ENCODE measurements at regions not wholly inside any gene's neighbourhood (a gene's known extent, or its start where the extent isn't known, plus 50 kb on each side); places are given as distances from the start of the nearest gene placed in this dataset.

DNA sequence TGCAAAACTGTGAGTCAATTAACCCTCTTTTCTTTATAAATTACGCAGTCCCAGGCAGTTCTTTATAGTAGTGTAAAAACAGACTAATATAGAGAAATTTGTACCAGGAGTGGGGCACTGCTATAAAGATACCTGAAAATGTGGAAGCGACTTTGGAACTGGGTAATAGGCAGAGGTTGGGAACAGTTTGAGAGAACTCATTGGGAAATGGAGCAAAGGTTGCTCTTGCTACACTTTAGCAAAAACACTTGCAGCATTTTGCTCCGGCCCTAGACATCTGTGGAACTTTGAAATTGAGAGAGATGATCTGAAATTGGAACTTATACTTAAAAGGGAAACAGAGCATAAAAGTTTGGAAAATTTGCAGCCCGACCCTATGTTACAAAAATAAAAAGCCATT lies 810.9 kb downstream of the LTN1 start:
- H3K4me3 Mint-ChIP-seq: no peak overlapping the region
- Histone ChIP-seq H2AFZ (replicated peaks) (no peak overlapping the region), H3K9me3 (ENCODE audit: low read depth) (no peaks in the 10 kb centered on the region), H3F3A (ENCODE audit: low read depth) (no peaks in the 10 kb centered on the region), H3K79me2 (ENCODE audit: low read depth) (no peaks in the 10 kb centered on the region), H3K9ac (no peak overlapping the region), H3K4me3 (no peak overlapping the region), H3K4me1 (no peaks in the 10 kb centered on the region), H3K36me3 (no peaks in the 10 kb centered on the region), H3K4me2 (no peak overlapping the region), H3K27me3 (no peaks in the 10 kb centered on the region), H4K20me1 (ENCODE audit: low read depth) (no peaks in the 10 kb centered on the region), H3K27ac (no peak overlapping the region)
- DNase-seq (ENCODE audit: low spot score): no peak
- H3K36me3 Mint-ChIP-seq: no peaks in the 10 kb centered on the region
- no peaks in the 10 kb centered on the region for H3K27me3 Mint-ChIP-seq (ENCODE audit: insufficient read depth, low read depth)
- no peak overlapping the region for H3K27ac Mint-ChIP-seq
- peaks cover 6% of the 10 kb centered on the region for H3K9me3 Mint-ChIP-seq
- TF ChIP-seq EZH2phosphoT487 (IDR thresholded peaks at IDR 0.05) (no peak), EZH2 (IDR thresholded peaks at IDR 0.05) (no peak)
- TF ChIP-seq, protein P1, sequence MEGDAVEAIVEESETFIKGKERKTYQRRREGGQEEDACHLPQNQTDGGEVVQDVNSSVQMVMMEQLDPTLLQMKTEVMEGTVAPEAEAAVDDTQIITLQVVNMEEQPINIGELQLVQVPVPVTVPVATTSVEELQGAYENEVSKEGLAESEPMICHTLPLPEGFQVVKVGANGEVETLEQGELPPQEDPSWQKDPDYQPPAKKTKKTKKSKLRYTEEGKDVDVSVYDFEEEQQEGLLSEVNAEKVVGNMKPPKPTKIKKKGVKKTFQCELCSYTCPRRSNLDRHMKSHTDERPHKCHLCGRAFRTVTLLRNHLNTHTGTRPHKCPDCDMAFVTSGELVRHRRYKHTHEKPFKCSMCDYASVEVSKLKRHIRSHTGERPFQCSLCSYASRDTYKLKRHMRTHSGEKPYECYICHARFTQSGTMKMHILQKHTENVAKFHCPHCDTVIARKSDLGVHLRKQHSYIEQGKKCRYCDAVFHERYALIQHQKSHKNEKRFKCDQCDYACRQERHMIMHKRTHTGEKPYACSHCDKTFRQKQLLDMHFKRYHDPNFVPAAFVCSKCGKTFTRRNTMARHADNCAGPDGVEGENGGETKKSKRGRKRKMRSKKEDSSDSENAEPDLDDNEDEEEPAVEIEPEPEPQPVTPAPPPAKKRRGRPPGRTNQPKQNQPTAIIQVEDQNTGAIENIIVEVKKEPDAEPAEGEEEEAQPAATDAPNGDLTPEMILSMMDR (IDR thresholded peaks at IDR 0.05): no peak
- H3K4me1 Mint-ChIP-seq: no peaks in the 10 kb centered on the region

DNA sequence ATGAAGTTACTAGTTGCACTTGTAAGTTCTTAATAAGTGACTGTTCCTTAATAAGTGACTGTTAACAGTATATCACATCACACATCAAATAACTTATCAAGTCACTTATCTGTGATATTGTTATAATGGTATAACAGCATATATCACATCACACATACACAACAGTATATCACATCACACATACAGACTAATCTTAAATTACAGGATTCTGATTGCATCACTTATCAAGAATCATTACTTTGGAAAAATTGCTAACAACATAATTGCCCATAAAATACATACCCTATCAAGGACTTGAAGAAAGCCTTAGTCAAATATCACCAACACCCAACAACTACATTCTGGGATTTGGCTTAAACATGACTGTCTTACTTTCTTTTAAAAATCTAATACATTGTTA lies 813.5 kb downstream of the LTN1 start:
- Histone ChIP-seq H2AFZ (replicated peaks) (no peak overlapping the region), H3K79me2 (ENCODE audit: low read depth) (no peaks in the 10 kb centered on the region), H3K9me3 (ENCODE audit: low read depth) (no peaks in the 10 kb centered on the region), H3K4me1 (no peaks in the 10 kb centered on the region), H4K20me1 (ENCODE audit: low read depth) (no peaks in the 10 kb centered on the region), H3K9ac (no peak overlapping the region), H3K4me2 (no peak overlapping the region), H3K27me3 (no peaks in the 10 kb centered on the region), H3F3A (ENCODE audit: low read depth) (no peaks in the 10 kb centered on the region), H3K27ac (no peak overlapping the region), H3K36me3 (no peaks in the 10 kb centered on the region), H3K4me3 (no peak overlapping the region)
- Mint-ChIP-seq H3K27ac (no peak overlapping the region), H3K27me3 (ENCODE audit: insufficient read depth, low read depth) (no peaks in the 10 kb centered on the region), H3K4me1 (no peaks in the 10 kb centered on the region), H3K4me3 (no peak overlapping the region), H3K36me3 (no peaks in the 10 kb centered on the region), H3K9me3 (peaks cover 6% of the 10 kb centered on the region)
- no peak for DNase-seq (ENCODE audit: low spot score)
- TF ChIP-seq EZH2phosphoT487 (IDR thresholded peaks at IDR 0.05) (no peak), EZH2 (IDR thresholded peaks at IDR 0.05) (no peak)
- TF ChIP-seq, protein P1 (IDR thresholded peaks at IDR 0.05): no peak

DNA sequence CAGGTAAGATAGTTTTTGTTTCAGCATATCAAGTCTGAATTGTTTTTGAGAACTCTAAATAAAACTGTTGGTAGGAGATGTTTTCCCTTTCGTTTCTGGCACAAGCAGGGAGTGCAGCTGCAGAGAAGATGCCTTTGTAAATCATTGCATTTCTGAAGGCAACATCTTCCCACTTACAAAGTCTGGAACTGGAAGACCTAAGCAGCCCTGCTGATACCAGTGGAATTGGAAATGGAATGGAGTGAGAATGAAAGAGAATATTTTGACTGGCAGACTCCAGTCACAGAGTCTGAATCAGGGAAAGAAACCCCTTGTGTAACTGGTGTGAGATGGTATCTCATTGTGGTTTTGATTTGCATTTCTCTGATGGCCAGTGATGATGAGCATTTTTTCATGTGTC lies 815.6 kb downstream of the LTN1 start:
- Histone ChIP-seq H3K4me1 (no peaks in the 10 kb centered on the region), H3K9ac (no peak overlapping the region), H3K27me3 (no peaks in the 10 kb centered on the region), H3F3A (ENCODE audit: low read depth) (no peaks in the 10 kb centered on the region), H4K20me1 (ENCODE audit: low read depth) (no peaks in the 10 kb centered on the region), H3K9me3 (ENCODE audit: low read depth) (no peaks in the 10 kb centered on the region), H3K4me3 (no peak overlapping the region), H3K4me2 (no peak overlapping the region), H3K36me3 (no peaks in the 10 kb centered on the region), H3K27ac (no peak overlapping the region), H2AFZ (replicated peaks) (no peak overlapping the region), H3K79me2 (ENCODE audit: low read depth) (no peaks in the 10 kb centered on the region)
- TF ChIP-seq, protein P1 (IDR thresholded peaks at IDR 0.05): no peak
- H3K4me3 Mint-ChIP-seq: no peak overlapping the region
- H3K27ac Mint-ChIP-seq: no peak overlapping the region
- H3K9me3 Mint-ChIP-seq: no peaks in the 10 kb centered on the region
- no peak for DNase-seq (ENCODE audit: low spot score)
- H3K4me1 Mint-ChIP-seq: no peaks in the 10 kb centered on the region
- H3K36me3 Mint-ChIP-seq: no peaks in the 10 kb centered on the region
- H3K27me3 Mint-ChIP-seq (ENCODE audit: insufficient read depth, low read depth): no peaks in the 10 kb centered on the region

DNA sequence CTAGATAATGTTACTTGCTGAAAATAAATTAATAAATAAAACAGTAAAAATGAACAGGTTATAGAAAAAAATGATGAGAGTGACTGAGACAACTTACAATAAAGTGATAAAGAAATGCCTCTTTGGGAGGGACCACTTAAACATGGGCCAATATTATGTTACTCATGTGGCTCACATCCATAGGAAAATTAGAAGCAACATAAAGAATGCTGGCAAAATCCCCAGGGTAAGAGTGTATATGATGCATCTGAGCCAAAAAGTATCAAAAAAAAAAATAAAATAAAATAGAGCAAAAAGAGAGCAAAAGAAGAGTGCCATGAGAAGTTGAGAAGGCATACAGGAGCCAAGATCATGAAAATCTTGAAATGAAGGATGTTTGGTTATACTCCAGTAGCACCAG lies 818.0 kb downstream of the LTN1 start:
- H3K27me3 ChIP-seq: no peaks in the 10 kb centered on the region
- Mint-ChIP-seq H3K36me3 (no peaks in the 10 kb centered on the region), H3K27me3 (ENCODE audit: insufficient read depth, low read depth) (no peaks in the 10 kb centered on the region)

More for the DNA sequence above, 818.0 kb downstream of the LTN1 start:
- no peak for TF ChIP-seq EZH2 (IDR thresholded peaks at IDR 0.05)
- TF ChIP-seq, protein P1 (IDR thresholded peaks at IDR 0.05): no peak
- no peaks in the 10 kb centered on the region for H3K4me1 Mint-ChIP-seq
- Histone ChIP-seq H3K4me1 (no peaks in the 10 kb centered on the region), H3K9me3 (ENCODE audit: low read depth) (no peaks in the 10 kb centered on the region), H4K20me1 (ENCODE audit: low read depth) (no peaks in the 10 kb centered on the region), H3K4me2 (no peak overlapping the region), H3K27ac (no peak overlapping the region), H3K9ac (no peak overlapping the region), H3K4me3 (no peak overlapping the region), H3K36me3 (no peaks in the 10 kb centered on the region), H3K79me2 (ENCODE audit: low read depth) (no peaks in the 10 kb centered on the region), H2AFZ (replicated peaks) (no peak overlapping the region), H3F3A (ENCODE audit: low read depth) (no peaks in the 10 kb centered on the region)
- no peak for DNase-seq (ENCODE audit: low spot score)
- H3K9me3 Mint-ChIP-seq: no peaks in the 10 kb centered on the region
- no peak overlapping the region for H3K27ac Mint-ChIP-seq
- no peak overlapping the region for H3K4me3 Mint-ChIP-seq
